DND-41 (cell line): ENCODE measurements at regions not wholly inside any gene's neighbourhood (a gene's known extent, or its start where the extent isn't known, plus 50 kb on each side); places are given as distances from the start of the nearest gene placed in this dataset.

Experiments
- CTCF ChIP-seq: IDR thresholded peaks from 2 replicates; pipeline ENCODE4 v1.5.1; 2012; ENCODE audit warnings: borderline replicate concordance, low read length, moderate library complexity, mild to moderate bottlenecking; ENCODE audit not compliant: poor library complexity, severe bottlenecking; ENCODE audit errors: extremely low read depth
- EZH2 ChIP-seq: IDR thresholded peaks from 3 replicates; pipeline ENCODE4 v1.6.1; 2012; ENCODE audit warnings: borderline replicate concordance, low read depth, mild to moderate bottlenecking, moderate library complexity, low read length, inconsistent platforms; ENCODE audit not compliant: severe bottlenecking

- TF ChIP-seq CTCF: no peak
- TF ChIP-seq EZH2: no peak
Observed at GRCh38 chr3:173225351-173225750, 84.3 kb upstream of the SPATA16 start.
